GM12873 (cell line): ENCODE measurements at regions not wholly inside any gene's neighbourhood (a gene's known extent, or its start where the extent isn't known, plus 50 kb on each side); places are given as distances from the start of the nearest gene placed in this dataset.

Source experiments
- CTCF ChIP-seq: IDR thresholded peaks from 2 replicates; pipeline ENCODE4 v1.5.1; 2012; ENCODE audit warnings: low read depth, mild to moderate bottlenecking, moderate library complexity, low read length, control low read depth; ENCODE audit not compliant: insufficient read depth; ENCODE audit errors: missing control alignments

- TF ChIP-seq CTCF = no peak
Observed at GRCh38 chr21:43342301-43342881, 84.5 kb downstream of the SIK1 start.

GRCh38 chr21:43341378-43342161, 85.4 kb downstream of the SIK1 start:
- no peak for TF ChIP-seq CTCF

GRCh38 chr21:43340491-43341377, 86.2 kb downstream of the SIK1 start:
- no peak for TF ChIP-seq CTCF

DNA sequence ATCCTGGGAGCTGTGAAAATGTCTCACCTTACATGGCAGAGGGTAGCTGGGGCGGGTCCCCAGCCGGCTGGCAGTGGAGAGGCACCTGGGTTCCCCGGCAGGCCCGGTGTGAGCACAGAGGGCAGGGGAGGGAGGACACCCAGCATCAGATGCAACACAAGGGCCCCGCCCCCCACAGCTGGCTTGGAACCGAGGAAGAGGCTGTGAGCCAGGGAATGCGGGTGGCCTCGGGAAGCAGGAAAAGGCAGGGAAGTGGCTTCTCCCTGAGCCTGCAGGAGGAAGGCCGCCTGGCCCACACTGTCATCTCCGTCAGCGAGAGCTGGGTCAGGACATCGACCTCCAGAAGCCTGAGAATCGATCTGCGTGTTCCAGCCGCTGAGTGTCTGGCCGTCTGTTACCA, 87.3 kb downstream of the SIK1 start:
- no peak for TF ChIP-seq CTCF

- TF ChIP-seq CTCF = no peak
Observed at GRCh38 chr21:43338951-43339350, 88.0 kb downstream of the SIK1 start.

DNA sequence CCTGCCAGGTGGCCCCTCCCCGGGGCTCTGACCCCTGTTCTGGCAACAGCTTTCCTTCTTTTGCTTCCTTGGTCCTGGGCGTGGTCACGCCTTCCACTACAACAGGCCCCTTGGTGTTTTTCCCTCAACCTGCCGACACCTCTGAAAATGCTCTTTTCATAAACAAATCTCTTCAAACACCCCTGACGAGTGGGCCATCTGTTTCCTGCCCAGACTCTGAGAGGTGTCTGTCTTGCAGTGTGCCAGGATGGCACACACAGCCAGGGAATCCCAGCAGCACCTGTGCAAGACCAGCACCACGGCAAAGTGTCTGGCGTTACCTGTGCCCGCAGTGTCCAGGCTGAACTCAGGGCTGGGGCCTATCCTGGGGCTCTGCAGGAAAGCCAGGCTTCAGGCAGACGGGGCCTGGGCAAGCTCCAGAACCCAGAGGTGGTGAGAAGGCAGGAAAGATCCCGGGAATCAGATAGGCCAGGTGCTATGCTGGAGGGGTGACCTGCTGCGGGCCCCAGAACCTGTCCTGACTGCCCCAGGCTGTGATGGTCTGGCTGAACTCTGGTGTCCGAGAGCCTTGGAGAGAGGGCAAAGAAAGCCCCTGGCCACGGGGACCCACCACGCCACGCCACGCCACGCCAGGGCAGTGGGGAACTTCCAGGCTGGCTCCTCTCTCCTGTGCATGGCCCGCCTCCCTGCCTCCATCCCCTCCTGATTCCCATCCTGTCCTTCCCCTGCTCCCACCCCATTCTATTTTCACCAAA, 88.9 kb downstream of the SIK1 start:
- no peak for TF ChIP-seq CTCF
